GOT3 (cell line): ENCODE measurements at regions not wholly inside any gene's neighbourhood (a gene's known extent, or its start where the extent isn't known, plus 50 kb on each side); places are given as distances from the start of the nearest gene placed in this dataset.

Experiments used
- DNase-seq: peaks from one replicate; lab custom pipeline; 2025; ENCODE audit warnings: mixed read lengths; lab: John Stamatoyannopoulos, UW

DNA sequence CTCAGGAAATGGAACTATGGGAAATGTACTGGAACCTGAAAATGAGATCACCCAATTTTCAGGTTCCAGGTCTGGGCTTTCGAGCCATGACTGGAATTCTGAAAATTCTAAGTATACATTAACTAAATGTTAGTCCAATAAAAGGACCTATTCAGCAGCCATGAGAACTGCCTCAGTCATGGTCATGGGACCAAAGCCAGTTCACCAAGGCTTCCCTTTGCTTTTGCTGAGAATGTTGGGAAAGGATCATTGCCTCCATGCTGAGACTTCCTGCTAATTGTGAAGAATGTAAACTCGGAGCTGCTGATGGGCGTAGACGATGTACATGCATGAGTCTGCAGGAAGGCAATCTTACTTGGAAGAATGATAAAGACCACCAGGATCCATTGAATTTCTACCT lies 624.4 kb upstream of the SOX11 start:
- no peak for DNase-seq

DNA sequence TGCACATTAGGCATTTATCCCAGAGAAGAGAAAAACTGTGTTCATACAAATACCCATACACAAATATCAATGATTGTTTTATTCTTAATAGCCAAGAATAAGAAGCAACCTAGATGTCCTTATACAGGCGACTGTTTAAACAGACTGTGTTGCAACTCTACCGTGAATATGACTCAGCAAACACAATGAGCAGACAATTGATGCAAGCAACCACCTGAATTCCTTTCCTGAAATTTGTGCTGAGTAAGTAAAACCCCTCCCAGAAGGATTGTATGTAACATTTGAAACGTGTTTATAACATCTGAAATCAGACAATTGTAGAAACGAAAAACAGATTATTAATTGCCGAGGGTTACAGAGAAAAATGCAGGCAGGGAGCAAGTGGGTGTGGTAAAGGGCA lies 621.9 kb upstream of the SOX11 start:
- DNase-seq, result no peak

DNA sequence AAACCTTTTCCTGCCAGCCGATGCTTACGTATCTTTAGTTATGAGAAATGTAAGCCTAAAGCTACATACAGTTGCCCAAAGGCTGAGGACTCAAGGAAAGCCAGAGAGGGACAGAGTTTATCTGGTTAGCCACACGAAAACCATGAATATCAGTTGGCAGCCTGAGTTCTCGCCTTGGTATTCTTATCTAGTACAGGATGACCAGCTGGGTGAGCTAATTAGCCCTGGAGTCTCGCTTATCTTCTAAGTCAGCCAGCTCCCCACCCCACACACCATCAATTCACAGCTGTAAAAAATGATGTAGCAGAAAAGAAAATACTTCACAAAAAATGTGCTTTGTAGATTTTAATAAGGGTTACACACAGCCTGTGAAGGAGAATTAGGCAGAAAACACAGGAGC lies 617.5 kb upstream of the SOX11 start:
- DNase-seq, result no peak

DNA sequence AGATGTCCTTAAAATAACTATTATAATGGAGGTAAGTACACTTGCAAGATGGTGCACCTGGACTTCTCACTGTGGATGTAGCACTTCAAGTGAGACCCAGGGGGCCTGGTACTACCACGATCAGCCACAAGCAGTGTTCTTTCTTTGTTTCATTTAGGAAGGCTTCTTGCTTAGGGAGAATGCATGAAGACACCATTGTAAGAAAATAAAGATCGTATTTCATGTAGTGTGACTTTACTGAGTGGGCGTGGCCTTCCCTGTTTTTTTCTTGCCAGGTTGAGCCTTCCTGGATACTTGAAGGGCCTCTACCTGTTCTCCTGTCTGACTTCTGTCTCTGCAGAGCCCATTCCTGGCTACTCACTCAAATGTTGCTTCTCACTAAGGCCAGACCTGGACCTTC lies 615.6 kb upstream of the SOX11 start:
- no peak for DNase-seq

DNA sequence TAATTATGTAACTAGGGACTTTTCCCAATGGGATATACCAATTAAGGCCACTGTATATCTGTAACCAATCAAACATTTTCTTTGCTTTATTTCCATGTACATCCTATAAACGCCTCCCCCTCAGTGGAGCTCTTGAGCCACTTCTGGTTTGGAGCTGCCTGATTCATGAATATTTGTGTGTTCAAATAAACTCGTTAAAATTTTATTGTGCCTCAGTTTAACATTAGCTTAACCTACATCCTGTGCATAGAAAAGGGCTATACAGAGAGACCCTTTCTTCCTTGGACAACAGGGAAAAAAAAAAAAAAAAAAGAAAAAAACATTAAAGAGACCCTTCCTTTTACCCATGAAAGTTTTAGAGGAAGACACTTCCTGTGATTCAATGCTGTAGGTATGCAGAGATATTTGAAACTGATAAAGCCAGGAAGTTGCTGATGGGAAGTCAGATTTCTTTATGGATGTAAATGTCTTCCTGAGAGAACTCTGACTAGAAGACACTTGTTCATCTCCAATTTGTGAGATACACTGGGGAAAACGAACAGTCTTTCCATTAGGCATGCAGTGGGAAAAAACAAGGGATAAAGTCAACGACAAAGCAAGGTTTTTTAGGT lies 614.6 kb upstream of the SOX11 start:
- DNase-seq, result no peak

DNA sequence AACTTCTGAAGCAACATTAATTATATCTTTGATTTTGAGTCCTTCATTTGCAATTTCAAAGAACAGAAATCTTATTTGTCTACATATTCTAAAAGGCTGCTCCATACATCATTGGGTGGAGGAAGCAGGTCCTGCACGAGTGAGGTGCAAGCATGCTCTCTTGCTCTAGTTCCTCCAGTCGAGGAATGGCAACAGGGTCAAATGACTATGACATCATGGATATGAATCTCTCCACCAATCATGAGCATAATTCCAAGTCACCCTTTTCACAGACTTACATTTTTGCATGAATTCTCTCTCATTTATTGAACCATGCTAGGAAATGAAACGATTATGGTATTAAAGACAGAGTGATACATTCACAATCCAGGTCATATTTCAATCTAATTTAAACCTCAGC lies 608.8 kb upstream of the SOX11 start:
- DNase-seq, result no peak

DNA sequence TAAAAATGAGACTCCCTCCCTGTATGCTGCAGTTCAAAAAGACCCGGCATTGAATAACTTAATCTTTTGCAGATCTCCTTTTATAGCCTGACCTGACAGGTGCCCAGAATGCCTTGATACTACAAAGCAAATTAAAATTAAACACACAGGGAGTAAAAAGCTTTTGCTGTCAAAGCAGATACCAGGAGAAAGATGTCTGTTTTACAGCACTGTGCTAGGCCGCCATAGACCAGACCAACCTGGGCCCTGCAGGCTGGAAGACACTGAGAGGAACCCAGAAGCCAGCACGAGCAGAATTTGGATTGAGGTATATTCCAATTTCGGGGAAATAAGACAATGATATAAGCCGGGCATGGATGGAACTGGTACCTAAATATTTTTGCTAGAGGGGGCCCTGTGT lies 602.8 kb upstream of the SOX11 start:
- DNase-seq, result no peak

DNA sequence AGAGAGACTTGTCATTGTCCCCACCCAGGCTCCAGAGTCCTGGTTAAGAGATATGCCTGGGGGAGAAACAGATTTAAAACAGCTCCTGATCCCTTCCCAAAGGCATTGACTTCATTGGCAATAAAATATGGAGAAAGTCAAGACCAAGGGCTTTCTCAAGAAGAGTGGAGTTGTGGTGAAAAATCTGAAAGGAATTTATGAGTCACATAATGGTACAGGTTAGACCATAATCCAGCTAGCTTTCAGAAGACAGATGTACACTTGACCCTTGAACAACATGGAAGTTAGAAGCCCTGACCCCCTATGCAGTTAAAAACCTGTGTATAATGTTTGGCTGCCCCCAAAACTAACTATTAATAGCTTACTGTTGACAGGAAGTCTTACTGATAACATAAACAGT lies 599.1 kb upstream of the SOX11 start:
- no peak for DNase-seq

DNA sequence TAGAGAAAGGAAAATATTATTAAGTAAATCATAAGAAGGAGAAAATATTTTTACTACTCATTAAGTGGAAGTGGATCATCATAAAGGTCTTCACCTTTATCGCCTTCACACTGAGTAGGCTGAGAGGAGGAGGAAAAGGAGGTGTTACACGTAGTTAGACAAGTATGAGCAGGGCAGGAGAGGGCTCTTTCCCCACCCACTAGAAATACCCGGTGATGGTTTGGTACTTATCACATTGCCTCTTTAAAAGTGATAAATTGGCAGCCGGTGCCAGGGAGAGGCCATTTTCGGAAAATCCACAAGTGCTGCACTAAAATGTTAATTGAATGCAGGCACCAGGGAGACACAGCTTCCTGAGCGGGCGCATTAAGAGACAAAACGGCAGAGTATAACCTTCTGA lies 598.7 kb upstream of the SOX11 start:
- no peak for DNase-seq

DNA sequence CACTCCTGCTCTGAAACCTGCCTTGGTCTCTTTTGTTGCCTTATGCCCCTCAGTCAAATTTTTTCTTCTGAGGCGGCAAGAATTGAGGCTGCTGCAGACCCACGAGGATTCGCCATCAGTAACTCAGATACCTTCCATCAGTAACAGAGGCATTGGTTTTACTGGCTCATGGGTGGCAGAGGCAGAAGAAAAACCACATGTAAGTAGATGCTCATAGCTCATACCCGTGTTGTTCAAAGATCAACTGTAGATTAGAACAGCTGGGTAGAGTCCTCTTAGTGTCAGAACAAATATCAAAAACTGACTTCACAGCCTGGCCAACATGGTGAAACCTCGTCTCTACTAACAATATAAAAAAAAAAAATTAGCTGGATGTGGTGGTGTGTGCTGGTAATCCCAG lies 598.0 kb upstream of the SOX11 start:
- DNase-seq, result no peak

DNA sequence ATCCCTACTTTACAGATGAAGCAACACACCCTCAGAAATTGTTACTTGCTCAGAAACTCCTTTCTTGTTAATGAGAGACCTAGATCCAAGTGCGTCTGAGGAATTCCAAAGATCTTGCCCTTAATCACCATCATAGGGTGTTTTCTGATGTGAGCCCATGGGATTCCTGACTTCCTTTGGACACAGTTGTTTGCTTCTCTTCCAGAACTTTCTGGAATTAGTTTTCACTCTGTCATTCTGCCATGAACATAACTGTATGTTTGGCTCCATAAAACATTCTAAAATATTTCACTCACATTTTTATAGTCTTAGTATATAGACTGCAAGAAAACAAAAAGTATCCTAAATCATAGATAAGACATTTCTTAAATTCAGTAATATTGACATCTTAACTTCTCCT lies 593.9 kb upstream of the SOX11 start:
- no peak for DNase-seq

DNA sequence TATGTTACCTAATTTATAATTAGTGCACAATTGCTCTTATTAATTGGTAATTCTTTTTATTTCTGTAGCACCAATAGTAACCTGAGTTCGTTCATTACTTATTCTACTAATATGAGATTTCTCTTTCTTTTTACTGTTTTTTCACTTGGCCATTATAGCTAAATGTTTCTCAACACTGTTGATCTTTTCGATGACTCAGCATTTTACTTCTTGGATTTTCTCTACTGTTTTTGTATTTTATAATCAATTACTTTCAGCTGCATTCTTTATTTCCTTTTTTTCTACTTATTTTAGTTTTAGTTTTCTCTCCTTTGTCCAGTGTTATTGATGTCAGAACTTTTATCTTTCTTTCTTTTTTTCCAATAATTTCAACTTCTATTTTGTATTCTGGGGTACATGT lies 589.4 kb upstream of the SOX11 start:
- no peak for DNase-seq

DNA sequence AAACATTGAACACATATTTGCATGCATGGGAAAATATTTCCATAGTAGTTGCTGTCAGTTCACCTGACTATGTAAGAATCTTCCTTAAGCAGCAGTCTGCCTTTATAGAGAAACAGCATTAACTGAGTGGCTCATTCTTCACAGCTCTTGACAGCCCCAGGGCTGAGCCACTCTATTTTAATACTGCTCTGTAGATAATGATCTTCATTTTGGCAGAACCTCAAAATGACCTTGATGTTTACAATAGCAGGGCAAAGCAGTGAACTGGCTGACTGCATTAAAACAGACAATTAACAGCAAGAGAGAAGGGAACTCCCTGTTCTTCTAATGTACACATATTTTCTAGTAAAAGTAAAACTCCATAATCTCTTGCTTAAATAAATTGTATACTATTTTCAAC lies 580.6 kb upstream of the SOX11 start:
- DNase-seq, result no peak

DNA sequence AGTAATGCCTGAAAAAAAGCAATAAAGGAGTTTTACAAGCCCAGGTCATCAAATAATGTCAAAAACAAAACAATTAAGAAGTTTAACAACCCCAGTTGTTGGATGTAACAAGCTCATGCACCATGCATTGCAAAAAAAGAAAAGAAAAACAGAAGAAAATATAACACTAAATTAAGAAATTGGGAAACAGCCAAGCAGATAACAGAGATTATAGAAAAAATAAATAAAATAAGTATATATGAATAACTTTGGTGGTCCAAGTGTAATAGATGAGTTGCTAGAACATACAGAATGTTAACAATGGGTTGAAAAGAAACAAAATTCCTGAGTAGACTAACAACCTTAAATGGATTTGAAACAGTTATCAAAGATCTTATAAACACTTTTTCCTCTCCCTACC lies 573.1 kb upstream of the SOX11 start:
- no peak for DNase-seq

DNA sequence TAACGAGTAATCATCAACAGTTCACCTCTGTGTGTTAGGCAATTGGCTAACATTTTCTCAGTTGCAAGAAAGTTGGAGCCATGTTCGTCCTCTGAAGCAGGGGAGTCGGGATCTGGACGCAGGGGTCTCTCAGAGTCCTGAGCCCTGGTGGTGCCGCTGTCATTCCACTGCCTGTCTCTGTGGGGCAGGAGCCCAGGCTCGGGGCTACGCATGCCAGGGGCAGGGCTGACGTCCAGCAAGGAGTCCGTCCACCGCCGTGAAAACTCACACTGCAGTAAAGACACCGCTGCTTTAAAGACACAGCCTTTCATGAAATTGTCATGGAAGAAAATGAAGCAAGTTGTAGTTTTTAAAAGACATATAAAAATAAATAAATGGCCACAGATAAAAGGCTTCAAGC lies 571.1 kb upstream of the SOX11 start:
- DNase-seq, result no peak

DNA sequence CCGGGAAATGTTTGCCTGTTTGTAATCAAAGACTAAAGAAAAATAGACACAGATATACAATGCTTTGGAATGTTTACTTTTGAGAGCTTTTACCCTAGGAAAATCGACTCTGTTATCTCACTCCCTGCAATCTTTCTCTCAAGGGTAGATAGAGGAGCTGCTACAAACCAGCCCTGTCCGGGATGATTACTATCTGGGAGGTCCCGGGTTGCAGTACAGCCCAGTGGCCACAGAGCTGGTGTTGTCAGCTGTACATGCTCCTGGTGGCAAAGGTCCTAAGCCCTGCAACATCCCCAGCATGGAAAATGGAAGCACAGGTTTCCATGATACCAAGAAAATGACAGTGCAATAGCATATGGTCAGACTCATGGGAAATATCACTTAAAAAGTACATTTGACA lies 570.5 kb upstream of the SOX11 start:
- DNase-seq, result no peak

DNA sequence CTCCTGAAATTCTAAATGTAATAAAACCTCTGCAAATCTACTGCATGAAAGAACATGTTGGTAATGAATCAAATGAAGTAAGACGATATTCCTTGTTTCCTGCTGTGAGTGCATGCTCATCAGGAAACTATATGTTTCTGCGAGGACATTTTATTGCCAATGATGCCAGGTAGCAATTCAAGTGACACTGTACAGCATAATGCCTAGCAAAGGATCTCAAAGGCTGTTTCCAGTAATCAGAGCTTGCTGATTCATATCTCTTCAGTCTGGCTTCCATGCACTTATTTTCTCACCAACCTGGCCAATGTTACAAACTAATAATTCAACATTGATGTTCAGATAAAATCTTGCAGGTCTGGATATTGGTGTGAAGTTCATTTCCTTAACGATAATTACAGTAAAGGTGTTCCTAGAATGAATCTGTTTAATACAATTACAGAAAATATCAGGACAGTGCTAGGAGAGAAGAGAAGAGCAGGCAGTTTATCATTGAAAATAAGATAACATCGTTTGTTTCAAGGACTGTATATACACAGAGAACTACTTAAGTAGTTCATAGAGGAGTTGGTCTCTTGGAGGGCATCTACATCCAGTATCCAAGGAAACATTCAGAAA lies 568.5 kb upstream of the SOX11 start:
- DNase-seq, result no peak

DNA sequence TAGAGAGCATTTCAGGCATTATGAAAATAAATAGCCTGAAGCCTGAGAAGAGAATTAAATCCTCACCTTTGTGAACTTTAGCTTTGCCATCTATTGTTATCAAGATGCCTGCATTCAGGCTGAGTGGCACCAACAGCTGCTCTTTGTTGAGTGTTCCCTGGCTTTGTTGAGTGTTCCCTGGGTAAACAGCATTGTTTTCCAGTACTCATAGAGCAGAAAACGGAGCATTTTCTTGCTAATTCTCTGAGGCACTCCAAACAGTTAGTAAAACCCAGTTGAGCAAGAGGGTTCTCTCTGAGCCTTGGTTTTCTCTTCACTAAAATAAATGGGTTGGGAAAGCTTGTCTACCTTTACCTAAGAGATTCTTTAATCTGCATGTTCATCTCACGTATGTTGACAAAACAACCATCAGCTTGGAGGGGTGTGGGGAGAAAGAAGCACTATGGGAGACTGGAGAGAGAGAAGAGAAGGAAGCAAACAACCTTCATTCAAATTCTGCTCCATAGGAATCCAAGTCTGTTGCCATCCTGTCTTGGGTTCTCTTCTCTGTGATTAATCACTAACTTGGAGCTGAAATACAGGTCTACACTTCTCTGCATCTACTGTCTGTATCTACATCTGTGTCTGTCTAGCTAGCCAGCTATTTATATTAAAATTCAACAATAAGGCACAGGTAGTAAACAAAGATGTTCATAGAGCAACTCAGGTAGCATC lies 567.0 kb upstream of the SOX11 start:
- DNase-seq, result no peak

DNA sequence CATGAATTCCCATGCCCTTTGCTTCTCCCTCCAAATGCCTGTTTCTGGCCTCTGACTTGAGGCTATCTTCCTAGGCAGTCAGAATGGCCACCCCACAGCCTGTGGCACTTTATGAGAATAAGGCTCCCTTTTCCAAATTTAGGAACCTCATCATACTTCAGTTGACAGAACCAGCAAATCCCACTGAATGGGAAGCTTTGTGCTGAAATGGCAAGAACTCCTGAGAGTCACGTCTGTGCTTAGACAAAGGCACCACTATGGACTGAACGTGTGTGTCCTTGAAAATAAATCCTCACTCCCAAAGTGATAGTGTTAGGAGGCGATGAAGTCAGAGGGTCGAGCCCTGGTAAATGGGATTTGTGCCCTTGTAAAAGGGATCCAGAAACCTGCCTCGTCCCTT lies 559.9 kb upstream of the SOX11 start:
- DNase-seq, result no peak

DNA sequence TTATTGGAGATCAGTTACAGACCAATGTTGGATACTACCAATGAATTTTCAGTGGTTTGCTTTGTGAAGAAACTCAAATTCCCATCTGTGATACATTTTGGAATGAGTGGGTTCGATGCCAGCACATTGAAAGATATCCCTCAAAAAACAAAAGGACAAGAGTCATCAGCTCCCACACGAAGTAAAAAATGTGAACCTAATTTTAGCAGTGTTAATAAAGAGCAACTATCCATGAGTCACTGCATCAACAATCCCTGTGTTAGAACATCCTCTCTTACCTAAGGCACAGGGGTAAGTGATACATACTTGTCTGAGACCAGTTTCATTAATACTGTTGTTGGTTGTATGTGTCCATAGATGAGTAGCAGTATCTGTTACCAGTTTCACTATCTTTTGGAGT lies 551.8 kb upstream of the SOX11 start:
- no peak for DNase-seq

DNA sequence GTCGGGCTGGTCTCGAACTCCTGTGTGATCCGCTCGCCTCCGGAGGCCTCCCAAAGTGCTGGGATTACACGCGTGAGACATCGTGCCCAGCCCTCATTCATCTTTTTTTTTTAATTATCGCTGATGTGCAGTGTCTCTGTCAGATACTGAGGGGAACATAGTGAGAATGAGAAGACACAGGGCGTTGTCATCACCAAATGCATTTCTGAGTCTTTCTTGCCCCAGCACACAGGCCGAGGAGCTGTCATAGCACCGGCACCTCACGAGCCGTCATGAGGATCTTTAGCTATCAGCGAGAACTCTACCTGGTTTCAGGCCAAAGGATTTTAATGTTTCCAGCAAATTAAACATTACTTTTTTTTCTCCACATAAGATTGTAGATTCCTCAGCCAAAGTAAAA lies 548.0 kb upstream of the SOX11 start:
- DNase-seq, result no peak

DNA sequence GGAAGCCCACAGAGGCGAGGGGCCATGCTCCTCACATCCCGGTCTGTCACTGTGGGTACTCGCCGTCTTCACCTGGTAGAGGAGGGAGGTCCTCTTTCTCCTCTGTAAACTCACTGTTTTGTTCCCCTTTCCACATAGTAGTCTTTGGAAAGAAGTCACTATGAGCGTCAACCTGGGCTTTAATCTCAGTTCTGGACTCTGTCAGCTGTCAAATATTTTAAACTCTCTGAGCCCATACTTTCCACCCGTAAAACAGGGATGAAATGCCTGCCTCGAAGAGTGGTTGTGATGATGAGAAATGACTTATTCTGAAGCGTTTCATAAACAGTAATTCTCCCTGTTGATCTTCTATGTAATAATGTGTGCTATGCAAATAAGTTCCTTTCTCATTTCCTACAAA lies 547.1 kb upstream of the SOX11 start:
- no peak for DNase-seq

DNA sequence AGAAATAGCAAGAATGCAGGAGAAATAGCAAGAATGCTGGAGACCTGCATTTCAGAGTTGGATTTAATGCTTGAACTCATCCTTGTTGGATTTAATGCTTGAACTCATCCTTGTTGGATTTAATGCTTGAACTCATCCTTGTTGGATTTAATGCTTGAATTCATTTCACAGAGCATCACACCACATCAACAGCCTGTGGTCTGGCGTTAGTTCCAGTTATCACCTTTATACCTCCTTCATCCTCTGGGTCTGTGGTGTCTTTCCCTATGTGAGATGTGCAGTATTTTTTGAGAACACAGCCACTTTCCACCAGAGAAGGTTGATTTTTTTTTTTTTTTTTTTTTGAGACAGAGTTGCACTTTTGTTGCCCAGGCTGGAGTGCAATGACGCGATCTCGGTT lies 546.4 kb upstream of the SOX11 start:
- no peak for DNase-seq
